ENCODE measurements at regions not wholly inside any gene's neighbourhood (a gene's known extent, or its start where the extent isn't known, plus 50 kb on each side); places are given as distances from the start of the nearest gene placed in this dataset.

- TF ChIP-seq EZH2 (IDR thresholded peaks at IDR 0.05; ENCODE audit: low read depth, unreplicated experiment) (no peak), CTCF (conservative IDR thresholded peaks at IDR 0.05; ENCODE audit: low read depth in 2 of 2) (no peak), POLR2AphosphoS5 (IDR thresholded peaks at IDR 0.05; ENCODE audit: low read depth) (no peak), NANOG (IDR thresholded peaks at IDR 0.05; ENCODE audit: borderline replicate concordance) (no peak), CREB1 (CRISPR knock-in tag; IDR thresholded peaks at IDR 0.05; ENCODE audit: low read depth) (no peak), JUNB (IDR thresholded peaks at IDR 0.05; ENCODE audit: unreplicated experiment) (no peak), REST (IDR thresholded peaks at IDR 0.05; ENCODE audit: unreplicated experiment) (no peak), EZH2phosphoT487 (IDR thresholded peaks at IDR 0.05; ENCODE audit: unreplicated experiment) (no peak)
- TF ChIP-seq, protein P1, sequence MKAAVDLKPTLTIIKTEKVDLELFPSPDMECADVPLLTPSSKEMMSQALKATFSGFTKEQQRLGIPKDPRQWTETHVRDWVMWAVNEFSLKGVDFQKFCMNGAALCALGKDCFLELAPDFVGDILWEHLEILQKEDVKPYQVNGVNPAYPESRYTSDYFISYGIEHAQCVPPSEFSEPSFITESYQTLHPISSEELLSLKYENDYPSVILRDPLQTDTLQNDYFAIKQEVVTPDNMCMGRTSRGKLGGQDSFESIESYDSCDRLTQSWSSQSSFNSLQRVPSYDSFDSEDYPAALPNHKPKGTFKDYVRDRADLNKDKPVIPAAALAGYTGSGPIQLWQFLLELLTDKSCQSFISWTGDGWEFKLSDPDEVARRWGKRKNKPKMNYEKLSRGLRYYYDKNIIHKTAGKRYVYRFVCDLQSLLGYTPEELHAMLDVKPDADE (IDR thresholded peaks at IDR 0.05), result no peak
Measured at GRCh38 chr6:3581469-3581868, 124.6 kb upstream of the SLC22A23 start.
